B cell (primary cell): ENCODE measurements at regions not wholly inside any gene's neighbourhood (a gene's known extent, or its start where the extent isn't known, plus 50 kb on each side); places are given as distances from the start of the nearest gene placed in this dataset.

Experiments used
- ATAC-seq: fragments of 200-7000 bp; cut with Tn5 transposase; one replicate; pipeline ENCODE4 v1.10.0; 2021; ENCODE audit warnings: low read depth, mild to moderate bottlenecking, moderate number of reproducible peaks, moderate library complexity
- CTCF ChIA-PET: fragments of 350-600 bp; sonication (Branson Sonifier 250); formaldehyde crosslinking; loops from one replicate; lab custom pipeline; 2021; ENCODE audit warnings: antibody characterized with exemption, inconsistent platforms; lab: Charles Lee
- POLR2A ChIA-PET: fragments of 350-600 bp; sonication (Branson Sonifier 250); formaldehyde crosslinking; loops from one replicate; lab custom pipeline; 2021; ENCODE audit warnings: antibody characterized with exemption; lab: Charles Lee
- DNase-seq: peaks from one replicate; pipeline ENCODE4 v3.0.0; 2013
- H2AFZ ChIP-seq: 2 replicates; pipeline ENCODE4 v1.6.1; 2012; ENCODE audit warnings: mild to moderate bottlenecking, low read depth, low read length; ENCODE audit not compliant: insufficient read depth, poor library complexity, severe bottlenecking
- H3K27ac ChIP-seq, 2 donors: 1 replicate in 1 of 2; 2 replicates in 1 of 2; pipeline ENCODE4 v1.5.1; 2012 to 2013; ENCODE audit warnings: low read length in 2 of 2, mild to moderate bottlenecking in 2 of 2, moderate library complexity in 1 of 2
- H3K27me3 ChIP-seq, 4 experiments: fragments of 200-600 bp in 1 of 4; sonication (generic) in 1 of 4; replicated peaks in 1 of 4; 1 replicate in 2 of 4; 2 replicates in 2 of 4; pipeline versions ENCODE4 v1.6.1 to v1.7.0; 2013 to 2016; ENCODE audit warnings: low read length in 3 of 4, mild to moderate bottlenecking in 2 of 4, mixed read lengths in 1 of 4, moderate library complexity in 1 of 4; ENCODE audit not compliant: insufficient read depth in 4 of 4, control insufficient read depth in 3 of 4; ENCODE audit errors: control extremely low read depth in 1 of 4
- H3K36me3 ChIP-seq, 2 experiments: replicated peaks in 1 of 2; 1 replicate in 1 of 2; 2 replicates in 1 of 2; pipeline versions ENCODE4 v1.6.1 to v1.7.1; 2013; ENCODE audit warnings: low read length in 1 of 2; ENCODE audit not compliant: insufficient read depth in 2 of 2, control insufficient read depth in 1 of 2; ENCODE audit errors: control extremely low read depth in 1 of 2, extremely low read depth in 1 of 2
- H3K4me1 ChIP-seq, 2 donors: fragments of 200-600 bp in 1 of 2; sonication (generic) in 1 of 2; 1 replicate in 1 of 2; 2 replicates in 1 of 2; pipeline versions ENCODE4 v1.5.1 to v1.6.1; 2013 to 2017; ENCODE audit warnings: low read length in 2 of 2; ENCODE audit not compliant: control insufficient read depth in 2 of 2, insufficient read depth in 2 of 2
- H3K4me2 ChIP-seq: replicated peaks from 2 replicates; pipeline ENCODE3; 2012; ENCODE audit warnings: mild to moderate bottlenecking, low read depth, low read length; ENCODE audit not compliant: poor library complexity, severe bottlenecking
- H3K4me3 ChIP-seq, 5 experiments: fragments of 200-600 bp in 1 of 5; sonication (generic) in 1 of 5; 1 replicate in 3 of 5; 2 replicates in 2 of 5; pipeline versions ENCODE4 v1.5.1 to v1.7.0; 2011 to 2016; ENCODE audit warnings: low read length in 4 of 5, mild to moderate bottlenecking in 4 of 5, low read depth in 2 of 5, control low read depth in 1 of 5, moderate library complexity in 1 of 5; ENCODE audit not compliant: insufficient read depth in 1 of 5; ENCODE audit errors: control extremely low read depth in 1 of 5, extremely low read depth in 1 of 5
- H3K79me2 ChIP-seq: fragments of 200-600 bp; sonication (generic); one replicate; pipeline ENCODE4 v1.6.0; 2016; ENCODE audit warnings: low read length; ENCODE audit not compliant: control insufficient read depth, insufficient read depth
- H3K9ac ChIP-seq: fragments of 200-600 bp; sonication (generic); 2 replicates; pipeline ENCODE4 v1.6.1; 2017; ENCODE audit warnings: mild to moderate bottlenecking, low read length, moderate library complexity
- H3K9me3 ChIP-seq, 3 donors: one replicate each; pipeline versions ENCODE4 v1.6.1 to v1.7.1; 2013; ENCODE audit warnings: low read length in 2 of 3; ENCODE audit not compliant: control insufficient read depth in 2 of 3, insufficient read depth in 1 of 3; ENCODE audit errors: control extremely low read depth in 1 of 3
- H4K20me1 ChIP-seq: 2 replicates; pipeline ENCODE4 v1.6.0; 2012; ENCODE audit warnings: mild to moderate bottlenecking, low read length; ENCODE audit not compliant: insufficient read depth, control insufficient read depth, poor library complexity, severe bottlenecking
- H3K27ac Mint-ChIP-seq: one replicate; pipeline ENCODE4 v1.8.0; 2021; ENCODE audit warnings: mixed read lengths
- H3K27me3 Mint-ChIP-seq: one replicate; pipeline ENCODE4 v1.8.0; 2021; ENCODE audit warnings: mixed read lengths
- H3K4me1 Mint-ChIP-seq: one replicate; pipeline ENCODE4 v1.8.0; 2021; ENCODE audit warnings: mixed read lengths
- H3K4me3 Mint-ChIP-seq: one replicate; pipeline ENCODE4 v1.8.0; 2021; ENCODE audit warnings: mixed read lengths
- H3K9me3 Mint-ChIP-seq: one replicate; pipeline ENCODE4 v1.8.0; 2022; ENCODE audit warnings: mixed read lengths; ENCODE audit not compliant: insufficient read depth
- EZH2 ChIP-seq: IDR thresholded peaks from 2 replicates; pipeline ENCODE4 v1.6.1; 2012; ENCODE audit warnings: borderline replicate concordance, low read depth, mild to moderate bottlenecking, moderate library complexity, low read length; ENCODE audit not compliant: insufficient read depth, poor library complexity, severe bottlenecking
- WGBS: methylation state at CpG from one replicate; pipeline ENCODE4 v1.1.5; 2013; ENCODE audit warnings: missing lambda C conversion rate; ENCODE audit not compliant: insufficient coverage; 5-methylcytosine and 5-hydroxymethylcytosine counted together
- intact Hi-C: fragments of 100-400 bp; cut with micrococcal nuclease; formaldehyde crosslinking; loops from one replicate; pipeline ENCODE4 v1.10.0; 2022
- TF ChIP-seq, protein P1 (sequence below): fragments of 200-600 bp; IDR thresholded peaks from one replicate; pipeline ENCODE4 v1.8.0; 2022; ENCODE audit warnings: antibody characterized with exemption, mild to moderate bottlenecking

DNA sequence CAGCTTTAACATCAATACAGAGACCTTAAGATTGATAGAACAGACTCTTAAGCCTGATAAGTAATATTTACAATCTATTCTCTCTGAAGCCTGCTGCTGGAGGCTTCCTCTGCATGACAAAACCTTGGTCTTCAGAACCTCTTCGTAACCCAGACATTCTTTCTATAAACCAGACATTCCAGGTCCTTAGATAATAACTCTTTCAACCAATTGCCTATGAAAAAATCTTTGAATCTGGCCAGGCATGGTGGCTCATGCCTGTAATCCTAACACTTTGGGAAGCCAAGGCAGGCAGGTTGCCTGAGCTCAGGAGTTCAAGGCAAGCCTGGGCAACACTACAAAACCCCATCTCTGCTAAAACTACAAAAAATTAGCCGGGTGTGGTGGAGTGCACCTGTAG is 327.8 kb downstream of the ENC1 start:
- ATAC-seq, result no peak

DNA sequence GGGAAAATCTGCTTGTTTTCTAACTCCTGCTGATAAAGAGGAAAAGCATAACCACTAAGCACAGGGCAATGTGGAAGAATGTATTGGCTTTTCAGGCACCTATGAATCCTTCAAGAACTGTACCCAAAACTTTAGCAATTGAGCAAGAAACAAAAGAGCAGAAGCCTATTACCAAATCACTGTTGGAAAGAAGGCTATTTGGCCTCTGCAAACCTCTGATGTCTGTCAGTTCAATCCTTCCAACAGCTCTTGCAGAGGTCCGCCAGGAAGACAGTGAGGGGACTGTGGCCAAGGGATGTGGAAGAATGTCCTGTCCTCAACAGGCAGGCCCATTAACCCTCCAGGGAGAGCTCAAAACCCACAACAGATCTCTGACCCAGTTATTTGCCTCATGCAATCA is 328.6 kb downstream of the ENC1 start:
- Histone ChIP-seq H3K4me1 (no peaks in the 10 kb centered on the region), H3K4me3 (no peak overlapping the region), H3K79me2 (no peaks in the 10 kb centered on the region), H3K9ac (no peak overlapping the region), H3K27ac (no peak overlapping the region), H3K27me3 (peaks cover 0 to 7% (median 3%) of the 10 kb centered on the region in 4 experiments), H3K36me3 (no peaks in the 10 kb centered on the region), H3K4me2 (no peak overlapping the region), H3K9me3 (no peaks in the 10 kb centered on the region), H2AFZ (no peak overlapping the region), H4K20me1 (no peaks in the 10 kb centered on the region)
- H3K4me1 Mint-ChIP-seq, result no peaks in the 10 kb centered on the region
- TF ChIP-seq EZH2, result no peak
- TF ChIP-seq, protein P1, sequence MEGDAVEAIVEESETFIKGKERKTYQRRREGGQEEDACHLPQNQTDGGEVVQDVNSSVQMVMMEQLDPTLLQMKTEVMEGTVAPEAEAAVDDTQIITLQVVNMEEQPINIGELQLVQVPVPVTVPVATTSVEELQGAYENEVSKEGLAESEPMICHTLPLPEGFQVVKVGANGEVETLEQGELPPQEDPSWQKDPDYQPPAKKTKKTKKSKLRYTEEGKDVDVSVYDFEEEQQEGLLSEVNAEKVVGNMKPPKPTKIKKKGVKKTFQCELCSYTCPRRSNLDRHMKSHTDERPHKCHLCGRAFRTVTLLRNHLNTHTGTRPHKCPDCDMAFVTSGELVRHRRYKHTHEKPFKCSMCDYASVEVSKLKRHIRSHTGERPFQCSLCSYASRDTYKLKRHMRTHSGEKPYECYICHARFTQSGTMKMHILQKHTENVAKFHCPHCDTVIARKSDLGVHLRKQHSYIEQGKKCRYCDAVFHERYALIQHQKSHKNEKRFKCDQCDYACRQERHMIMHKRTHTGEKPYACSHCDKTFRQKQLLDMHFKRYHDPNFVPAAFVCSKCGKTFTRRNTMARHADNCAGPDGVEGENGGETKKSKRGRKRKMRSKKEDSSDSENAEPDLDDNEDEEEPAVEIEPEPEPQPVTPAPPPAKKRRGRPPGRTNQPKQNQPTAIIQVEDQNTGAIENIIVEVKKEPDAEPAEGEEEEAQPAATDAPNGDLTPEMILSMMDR, result no peak
- intact Hi-C loops, result no loop called here
- ChIA-PET POLR2A (no interaction called here), CTCF (no interaction called here)
- peaks cover 19% of the 10 kb centered on the region for H3K27me3 Mint-ChIP-seq
- DNase-seq, result no peak
- ATAC-seq, result no peak
- H3K9me3 Mint-ChIP-seq, result no peaks in the 10 kb centered on the region
- H3K27ac Mint-ChIP-seq, result no peak overlapping the region
- H3K4me3 Mint-ChIP-seq, result no peak overlapping the region
- WGBS, result no CpG with 5 or more reads among the region's 1 CpG

More for the DNA sequence above, 327.8 kb downstream of the ENC1 start:
- Histone ChIP-seq H3K27me3 (peaks cover 0 to 6% (median 2%) of the 10 kb centered on the region in 4 experiments), H3K4me3 (no peak overlapping the region), H3K79me2 (no peaks in the 10 kb centered on the region), H4K20me1 (no peaks in the 10 kb centered on the region), H3K4me2 (no peak overlapping the region), H3K4me1 (no peaks in the 10 kb centered on the region), H3K9ac (no peak overlapping the region), H3K27ac (no peak overlapping the region), H3K36me3 (no peaks in the 10 kb centered on the region), H2AFZ (no peak overlapping the region), H3K9me3 (no peaks in the 10 kb centered on the region)
- POLR2A ChIA-PET, result no interaction called here
- TF ChIP-seq EZH2, result no peak
- TF ChIP-seq, protein P1, result no peak
- Mint-ChIP-seq H3K27ac (no peak overlapping the region), H3K4me3 (no peak overlapping the region), H3K4me1 (no peaks in the 10 kb centered on the region), H3K27me3 (peaks cover 20% of the 10 kb centered on the region), H3K9me3 (no peaks in the 10 kb centered on the region)
- intact Hi-C loops, result no loop called here
- CTCF ChIA-PET, result no interaction called here
- WGBS, result 54% methylated on average over 1 of the region's 2 CpGs
- DNase-seq, result no peak
